AG09319 (cell line): ENCODE measurements at regions not wholly inside any gene's neighbourhood (a gene's known extent, or its start where the extent isn't known, plus 50 kb on each side); places are given as distances from the start of the nearest gene placed in this dataset.

Experiments used
- DNase-seq: peaks from one replicate; pipeline ENCODE4 v3.0.0-alpha.2; 2010; ENCODE audit warnings: low read depth; ENCODE audit errors: extremely low read depth
- TF ChIP-seq, protein P1 (sequence below): IDR thresholded peaks from 2 replicates; pipeline ENCODE4 v1.5.1; 2011; ENCODE audit warnings: low read depth, mild to moderate bottlenecking, inconsistent platforms, low read length, moderate library complexity

DNA sequence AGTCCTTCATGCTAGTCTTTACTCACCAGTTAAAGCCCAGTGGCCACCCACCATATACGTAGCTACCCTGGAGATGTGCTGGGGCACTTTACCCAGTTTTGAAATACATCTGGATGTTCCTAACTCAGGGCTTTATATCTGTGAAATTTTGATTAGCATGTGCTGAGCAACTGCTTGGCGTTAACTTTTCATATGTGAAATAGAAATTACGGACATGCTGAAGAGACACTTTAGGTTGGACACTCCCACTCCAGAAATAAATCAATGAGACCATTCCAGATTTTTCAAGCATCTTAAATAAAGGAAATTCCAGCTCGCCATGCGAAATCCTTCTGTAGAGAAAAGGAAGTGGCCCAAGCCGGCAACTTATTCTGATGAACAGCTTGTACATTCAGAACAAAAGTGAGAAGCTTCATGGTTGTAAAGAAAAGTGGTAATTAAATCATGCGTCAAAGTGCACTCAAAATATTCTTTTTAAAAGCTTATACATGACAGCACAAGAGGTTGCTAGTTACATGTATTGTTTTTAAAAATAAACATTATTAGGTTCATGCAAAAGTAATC is 153.5 kb upstream of the ITGB1 start:
- DNase-seq = no peak
- TF ChIP-seq, protein P1, sequence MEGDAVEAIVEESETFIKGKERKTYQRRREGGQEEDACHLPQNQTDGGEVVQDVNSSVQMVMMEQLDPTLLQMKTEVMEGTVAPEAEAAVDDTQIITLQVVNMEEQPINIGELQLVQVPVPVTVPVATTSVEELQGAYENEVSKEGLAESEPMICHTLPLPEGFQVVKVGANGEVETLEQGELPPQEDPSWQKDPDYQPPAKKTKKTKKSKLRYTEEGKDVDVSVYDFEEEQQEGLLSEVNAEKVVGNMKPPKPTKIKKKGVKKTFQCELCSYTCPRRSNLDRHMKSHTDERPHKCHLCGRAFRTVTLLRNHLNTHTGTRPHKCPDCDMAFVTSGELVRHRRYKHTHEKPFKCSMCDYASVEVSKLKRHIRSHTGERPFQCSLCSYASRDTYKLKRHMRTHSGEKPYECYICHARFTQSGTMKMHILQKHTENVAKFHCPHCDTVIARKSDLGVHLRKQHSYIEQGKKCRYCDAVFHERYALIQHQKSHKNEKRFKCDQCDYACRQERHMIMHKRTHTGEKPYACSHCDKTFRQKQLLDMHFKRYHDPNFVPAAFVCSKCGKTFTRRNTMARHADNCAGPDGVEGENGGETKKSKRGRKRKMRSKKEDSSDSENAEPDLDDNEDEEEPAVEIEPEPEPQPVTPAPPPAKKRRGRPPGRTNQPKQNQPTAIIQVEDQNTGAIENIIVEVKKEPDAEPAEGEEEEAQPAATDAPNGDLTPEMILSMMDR = no peak

DNA sequence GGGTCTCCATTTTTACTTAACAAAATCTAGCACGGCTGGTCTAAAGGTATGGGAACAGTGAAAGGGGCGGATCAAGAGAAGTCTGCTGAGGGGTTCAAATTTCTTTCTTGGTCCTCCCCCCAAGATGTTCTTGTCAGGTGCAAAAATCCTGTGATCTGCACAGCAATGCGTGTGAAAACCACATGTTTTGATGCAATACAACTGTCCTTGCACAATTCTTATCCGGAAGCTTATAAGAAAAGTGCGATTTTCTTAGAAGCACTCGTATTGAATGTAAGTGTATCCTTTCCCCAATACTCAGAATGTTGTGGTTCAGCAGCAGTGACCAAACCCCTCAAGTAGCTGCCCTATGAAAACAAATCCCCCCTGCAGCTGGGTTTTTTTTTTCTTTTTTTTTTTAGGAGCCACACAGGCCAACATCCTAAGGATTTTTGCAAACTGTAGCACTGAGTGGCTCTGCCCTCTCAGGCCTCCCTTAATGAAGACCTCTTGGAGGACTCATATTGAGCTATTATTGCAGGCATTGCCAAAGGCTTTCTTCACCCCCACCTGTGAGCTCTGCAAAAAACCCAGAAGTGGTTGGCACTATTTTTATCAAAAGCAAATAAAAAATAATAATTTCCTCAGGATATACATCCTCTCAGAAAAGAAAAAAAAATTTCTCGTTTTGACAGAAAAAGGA is 151.9 kb upstream of the ITGB1 start:
- DNase-seq = no peak
- TF ChIP-seq, protein P1 = no peak

DNA sequence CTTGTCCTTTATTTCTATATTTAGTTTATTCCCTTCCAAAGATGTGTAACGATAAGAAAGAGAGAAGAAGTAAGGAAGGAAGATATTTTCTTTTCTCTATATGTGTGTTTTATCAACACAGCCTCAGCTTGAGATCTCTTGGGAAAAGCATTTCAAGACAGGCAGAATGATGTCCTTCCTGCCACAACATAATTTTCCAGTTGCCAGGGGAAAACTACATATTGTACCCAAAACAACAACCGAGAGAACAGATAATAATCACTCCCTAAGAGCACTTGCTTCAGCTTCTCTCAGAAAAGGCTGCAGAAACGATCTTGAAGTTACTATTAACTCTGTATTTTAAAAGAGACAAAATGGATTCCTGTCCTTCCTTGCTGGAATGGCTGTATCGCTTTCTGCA is 151.4 kb upstream of the ITGB1 start:
- TF ChIP-seq, protein P1 = no peak
- DNase-seq = no peak

DNA sequence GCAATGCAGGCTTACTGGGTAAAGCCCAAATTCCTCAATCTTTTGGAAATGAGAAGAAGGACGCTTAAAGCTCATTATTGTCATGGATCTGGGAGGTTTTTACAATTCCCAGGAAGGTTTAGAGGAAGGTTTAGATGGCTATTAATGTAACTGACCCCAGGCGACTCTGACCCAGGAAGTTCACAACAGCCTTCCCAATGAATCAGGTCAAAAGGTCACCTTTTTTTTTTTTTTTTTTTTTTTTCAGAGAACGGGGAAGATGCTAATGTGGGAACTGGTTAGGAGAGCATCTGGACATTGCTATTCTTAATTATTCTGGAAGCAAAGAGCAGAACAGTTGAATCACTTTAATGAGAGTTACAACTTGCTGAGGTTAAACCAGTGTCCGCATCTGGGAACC is 149.9 kb upstream of the ITGB1 start:
- TF ChIP-seq, protein P1 = no peak
- DNase-seq = no peak

DNA sequence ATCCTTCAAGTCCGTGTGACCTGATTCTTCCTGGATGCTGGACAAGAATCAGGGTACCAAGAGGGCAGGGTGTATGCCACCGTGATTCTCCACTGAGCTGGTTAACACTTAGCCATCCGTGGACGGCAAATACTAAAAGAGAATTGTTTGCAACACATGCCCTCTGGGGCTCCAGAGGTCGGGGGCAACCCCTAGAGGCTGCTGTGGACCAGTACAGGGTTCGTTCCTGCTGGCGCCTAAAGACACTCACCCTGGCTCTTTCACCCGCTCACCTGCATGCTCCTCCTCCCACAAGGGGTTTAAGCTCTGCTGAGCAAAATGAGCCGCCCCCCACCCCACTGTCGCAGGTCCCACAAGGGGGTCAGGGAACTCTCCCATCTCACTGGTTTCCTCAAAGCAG is 148.7 kb upstream of the ITGB1 start:
- TF ChIP-seq, protein P1 = no peak
- DNase-seq = no peak

DNA sequence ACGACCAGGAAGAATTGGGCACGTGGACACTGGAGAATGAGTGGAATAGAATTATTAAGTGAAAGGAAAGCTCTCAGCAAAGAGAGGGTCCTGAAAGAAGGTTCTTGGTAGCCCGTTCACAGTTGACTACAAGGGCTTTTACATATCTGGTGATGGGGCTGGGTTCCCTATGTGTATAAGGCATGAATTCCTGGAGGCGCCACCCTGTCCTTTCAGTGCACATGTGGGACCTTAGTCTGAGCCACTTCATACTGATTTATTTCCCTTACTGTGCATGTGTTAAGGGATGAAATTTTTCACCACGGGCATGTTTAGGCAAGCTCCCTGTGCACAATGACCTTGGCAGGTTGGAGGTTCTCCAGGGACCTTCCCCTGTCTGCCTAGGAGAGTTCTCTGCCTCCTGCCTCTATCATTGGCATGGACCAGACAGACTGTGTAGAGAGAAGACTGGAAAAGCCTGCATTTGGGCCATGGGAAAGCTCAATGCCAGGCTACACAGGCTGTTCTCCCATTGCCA is 145.9 kb upstream of the ITGB1 start:
- DNase-seq = no peak
- TF ChIP-seq, protein P1 = no peak

DNA sequence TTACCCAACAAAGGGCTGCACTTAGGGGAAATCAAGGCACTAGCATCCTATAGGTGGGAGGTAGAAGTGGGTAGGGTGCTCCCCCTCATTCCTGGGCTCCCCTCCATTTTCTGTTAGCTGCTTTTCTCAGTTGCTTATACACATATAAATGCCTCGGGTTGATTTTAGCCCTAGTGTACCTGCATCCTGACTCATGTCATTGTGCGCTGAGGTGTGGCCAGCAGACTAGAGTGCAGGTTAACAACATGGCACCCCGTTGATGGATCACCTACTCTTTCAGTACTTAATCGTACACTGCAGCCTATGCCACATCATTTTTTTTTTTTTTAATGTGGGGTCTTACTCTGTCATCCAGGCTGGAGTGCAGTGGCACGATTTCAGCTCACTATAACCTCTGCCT is 144.0 kb upstream of the ITGB1 start:
- DNase-seq = no peak
- TF ChIP-seq, protein P1 = no peak
